Effector memory CD4-positive, alpha-beta T cell (primary cell): ENCODE measurements at regions not wholly inside any gene's neighbourhood (a gene's known extent, or its start where the extent isn't known, plus 50 kb on each side); places are given as distances from the start of the nearest gene placed in this dataset.
A peak's percentile ranks its signal among the peaks of the same experiment; 100 is the strongest.

Experiments used
- DNase-seq, 3 donors: peaks; one replicate each; pipeline ENCODE4 v3.0.0-alpha.2; 2020
- H3K27ac ChIP-seq: 2 replicates; pipeline ENCODE4 v1.7.0; 2013; ENCODE audit warnings: mild to moderate bottlenecking, low read length, moderate library complexity; ENCODE audit not compliant: insufficient read depth, poor library complexity, severe bottlenecking
- H3K27me3 ChIP-seq: replicated peaks from 2 replicates; pipeline ENCODE4 v1.7.0; 2013; ENCODE audit warnings: mild to moderate bottlenecking, low read length; ENCODE audit not compliant: insufficient read depth, control insufficient read depth, poor library complexity, severe bottlenecking
- H3K36me3 ChIP-seq: 2 replicates; pipeline ENCODE4 v1.7.0; 2013; ENCODE audit warnings: mild to moderate bottlenecking, low read length, moderate library complexity; ENCODE audit not compliant: control insufficient read depth, insufficient read depth
- H3K4me1 ChIP-seq: 2 replicates; pipeline ENCODE4 v1.7.0; 2013; ENCODE audit warnings: low read length, mild to moderate bottlenecking; ENCODE audit not compliant: control insufficient read depth, insufficient read depth, poor library complexity, severe bottlenecking
- H3K4me3 ChIP-seq: 2 replicates; pipeline ENCODE4 v1.7.0; 2013; ENCODE audit warnings: low read length, low read depth, mild to moderate bottlenecking; ENCODE audit not compliant: insufficient read depth, poor library complexity, severe bottlenecking
- H3K9me3 ChIP-seq: 2 replicates; pipeline ENCODE4 v1.7.0; 2013; ENCODE audit warnings: mild to moderate bottlenecking, low read length, moderate library complexity; ENCODE audit not compliant: control insufficient read depth

GRCh38 chr7:66413379-66414114 is 208.4 kb downstream of the TPST1 start:
- Histone ChIP-seq H3K4me3 (peak overlapping the region; percentile 56), H3K27ac (peak overlapping the region; percentile 21), H3K36me3 (no peaks in the 10 kb centered on the region), H3K27me3 (no peaks in the 10 kb centered on the region), H3K9me3 (no peaks in the 10 kb centered on the region), H3K4me1 (peaks cover 10% of the 10 kb centered on the region)
- peak; percentile 69 to 81 (median 75) for DNase-seq

GRCh38 chr7:66415659-66416265 is 210.6 kb downstream of the TPST1 start:
- peaks cover 10% of the 10 kb centered on the region for H3K4me1 ChIP-seq
- H3K27me3 ChIP-seq, result no peaks in the 10 kb centered on the region
- H3K4me3 ChIP-seq, result no peak overlapping the region
- H3K36me3 ChIP-seq, result no peaks in the 10 kb centered on the region
- no peaks in the 10 kb centered on the region for H3K9me3 ChIP-seq
- H3K27ac ChIP-seq, result no peak overlapping the region
- DNase-seq, result no peak

- Histone ChIP-seq H3K36me3 (no peaks in the 10 kb centered on the region), H3K27me3 (no peaks in the 10 kb centered on the region), H3K9me3 (no peaks in the 10 kb centered on the region), H3K4me3 (no peak overlapping the region), H3K27ac (no peak overlapping the region), H3K4me1 (peaks cover 7% of the 10 kb centered on the region)
- DNase-seq, result no peak
Observed at GRCh38 chr7:66418537-66418936, 210.1 kb upstream of the KCTD7 start.

DNA sequence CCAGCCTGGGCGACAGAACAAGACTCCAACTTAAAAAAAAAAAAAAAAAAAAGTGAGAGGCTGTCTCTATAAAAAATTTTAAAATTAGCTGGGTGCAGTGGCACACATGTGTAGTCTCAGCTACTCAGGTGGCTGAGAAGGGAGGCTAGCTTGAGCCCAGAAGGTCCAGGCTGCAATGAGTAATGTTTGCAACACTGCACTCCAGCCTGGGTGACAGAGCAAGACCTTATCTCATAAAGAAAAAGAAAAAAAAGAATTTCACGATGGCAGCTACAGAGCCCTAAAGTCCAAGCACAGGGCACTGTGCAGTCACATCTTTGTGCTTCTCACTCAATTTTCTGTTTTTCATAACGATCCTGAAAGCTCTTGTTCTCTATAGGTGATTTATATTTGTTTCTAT is 209.5 kb upstream of the KCTD7 start:
- no peaks in the 10 kb centered on the region for H3K27me3 ChIP-seq
- no peaks in the 10 kb centered on the region for H3K36me3 ChIP-seq
- no peak for DNase-seq
- H3K4me3 ChIP-seq, result no peak overlapping the region
- H3K9me3 ChIP-seq, result no peaks in the 10 kb centered on the region
- no peak overlapping the region for H3K27ac ChIP-seq
- peaks cover under 1% of the 10 kb centered on the region for H3K4me1 ChIP-seq

GRCh38 chr7:66421830-66422475 is 206.7 kb upstream of the KCTD7 start:
- Histone ChIP-seq H3K4me1 (no peaks in the 10 kb centered on the region), H3K27ac (no peak overlapping the region), H3K9me3 (no peaks in the 10 kb centered on the region), H3K27me3 (no peaks in the 10 kb centered on the region), H3K4me3 (no peak overlapping the region), H3K36me3 (no peaks in the 10 kb centered on the region)
- no peak for DNase-seq

DNA sequence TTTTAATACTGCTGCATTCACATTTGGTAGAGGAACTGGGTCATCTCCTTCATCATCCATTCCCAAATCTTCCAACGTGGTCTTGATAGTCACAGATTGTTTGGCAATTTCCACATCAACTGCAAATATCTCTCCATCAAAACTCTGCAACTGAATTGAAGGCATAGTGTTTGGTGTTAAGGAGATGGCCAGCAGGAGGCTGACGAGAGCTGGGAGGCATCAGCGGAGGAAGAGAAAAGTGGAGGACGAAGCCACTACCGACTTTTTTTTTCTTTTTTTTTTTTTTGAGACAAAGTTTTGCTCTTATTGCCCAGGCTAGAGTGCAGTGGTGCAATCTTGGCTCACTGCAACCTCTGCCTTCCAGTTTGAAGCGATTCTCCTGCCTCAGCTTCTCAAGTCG is 205.0 kb upstream of the KCTD7 start:
- Histone ChIP-seq H3K4me3 (no peak overlapping the region), H3K36me3 (no peaks in the 10 kb centered on the region), H3K4me1 (no peaks in the 10 kb centered on the region), H3K9me3 (no peaks in the 10 kb centered on the region), H3K27ac (no peak overlapping the region), H3K27me3 (no peaks in the 10 kb centered on the region)
- DNase-seq, result no peak

- no peak for DNase-seq
- no peaks in the 10 kb centered on the region for H3K9me3 ChIP-seq
- no peaks in the 10 kb centered on the region for H3K4me1 ChIP-seq
- H3K27ac ChIP-seq, result no peak overlapping the region
- no peak overlapping the region for H3K4me3 ChIP-seq
- H3K27me3 ChIP-seq, result no peaks in the 10 kb centered on the region
- no peaks in the 10 kb centered on the region for H3K36me3 ChIP-seq
Observed at GRCh38 chr7:66426332-66426731, 202.3 kb upstream of the KCTD7 start.

GRCh38 chr7:66426996-66427395 is 201.7 kb upstream of the KCTD7 start:
- DNase-seq, result no peak
- Histone ChIP-seq H3K4me3 (no peak overlapping the region), H3K27ac (no peak overlapping the region), H3K27me3 (no peaks in the 10 kb centered on the region), H3K9me3 (no peaks in the 10 kb centered on the region), H3K36me3 (no peaks in the 10 kb centered on the region), H3K4me1 (no peaks in the 10 kb centered on the region)

DNA sequence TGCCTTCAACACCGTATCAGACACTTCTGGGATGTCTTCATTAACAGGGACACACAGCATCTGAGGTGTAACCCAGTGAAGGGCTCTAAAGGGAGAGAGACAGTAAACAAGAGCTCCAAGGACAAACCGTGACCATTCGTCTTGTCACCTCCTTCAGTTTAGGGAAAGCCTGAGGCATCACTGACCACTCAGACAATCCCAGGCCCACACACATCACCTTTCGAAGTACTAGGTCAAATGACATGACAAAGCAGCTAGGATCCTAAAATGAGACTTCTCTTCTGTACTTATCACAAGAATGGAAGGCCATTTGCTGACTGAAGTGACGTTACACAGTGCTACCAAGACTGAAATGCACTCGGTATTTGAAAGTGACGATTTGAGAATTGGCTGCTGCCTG is 200.7 kb upstream of the KCTD7 start:
- no peak for DNase-seq
- Histone ChIP-seq H3K4me1 (no peaks in the 10 kb centered on the region), H3K27ac (no peak overlapping the region), H3K4me3 (no peak overlapping the region), H3K36me3 (no peaks in the 10 kb centered on the region), H3K9me3 (no peaks in the 10 kb centered on the region), H3K27me3 (no peaks in the 10 kb centered on the region)

GRCh38 chr7:66429498-66430163 is 199.1 kb upstream of the KCTD7 start:
- Histone ChIP-seq H3K27me3 (no peaks in the 10 kb centered on the region), H3K36me3 (no peaks in the 10 kb centered on the region), H3K9me3 (no peaks in the 10 kb centered on the region), H3K27ac (no peak overlapping the region), H3K4me1 (no peaks in the 10 kb centered on the region), H3K4me3 (no peak overlapping the region)
- no peak for DNase-seq
